ENCODE measurements at regions not wholly inside any gene's neighbourhood (a gene's known extent, or its start where the extent isn't known, plus 50 kb on each side); places are given as distances from the start of the nearest gene placed in this dataset.

DNA sequence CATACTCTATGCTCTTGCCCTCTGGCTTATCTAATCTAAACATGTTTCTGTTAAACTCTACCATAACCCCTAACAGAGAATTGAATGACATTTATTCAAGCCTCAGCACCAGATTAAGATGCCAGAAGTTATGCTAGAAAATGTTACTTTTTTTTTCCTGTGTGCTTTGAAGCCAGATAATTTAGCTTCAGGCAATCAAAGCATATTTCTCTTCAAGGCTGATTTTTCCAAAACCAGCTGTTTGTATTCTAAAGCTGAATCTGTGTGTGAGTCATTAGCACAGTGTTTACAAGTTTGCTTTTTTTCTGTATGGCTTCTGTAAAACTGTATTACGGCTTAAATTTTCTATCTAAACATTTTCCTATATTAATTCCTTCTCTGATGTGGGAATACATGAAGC is 326.1 kb downstream of the FSCB start:
- H3K18ac ChIP-seq (ENCODE audit: low read depth, low read length) = no peak overlapping the region
- DNase-seq (no peak), ATAC-seq (ENCODE audit: low read depth) (no peak)
- H3K9me3 ChIP-seq (ENCODE audit: control insufficient read depth, insufficient read depth, low read length) = 0 out of 2 replicates have a peak, but pooled peaks cover 3% of the 10 kb centered on the region
- TF ChIP-seq USF2 (IDR thresholded peaks at IDR 0.05; ENCODE audit: low read depth, low read length) (no peak), CTCF (conservative IDR thresholded peaks at IDR 0.05; ENCODE audit: low read depth, low read length) (no peak), MAZ (IDR thresholded peaks at IDR 0.05; ENCODE audit: borderline replicate concordance, low read depth, low read length) (no peak), MXI1 (IDR thresholded peaks at IDR 0.05; ENCODE audit: borderline replicate concordance, low read depth, low read length) (no peak), RAD21 (IDR thresholded peaks at IDR 0.05; ENCODE audit: low read length) (no peak), BHLHE40 (IDR thresholded peaks at IDR 0.05; ENCODE audit: low read depth, low read length) (no peak), RCOR1 (IDR thresholded peaks at IDR 0.05; ENCODE audit: insufficient replicate concordance, low read length) (no peak), RFX5 (IDR thresholded peaks at IDR 0.05; ENCODE audit: low read depth, low read length) (no peak), CEBPB (IDR thresholded peaks at IDR 0.05; ENCODE audit: low read depth, low read length) (no peak)
- dilution Hi-C loops (cut with HindIII; ENCODE audit: low sequenced_read_pairs, unreplicated experiment) = no loop called here
- no peak overlapping the region for H3K23ac ChIP-seq (ENCODE audit: low read depth, low read length)
- ChIA-PET CTCF (no interaction called here), POLR2A (ENCODE audit: unreplicated experiment) (no interaction called here)
- no peak overlapping the region for H3K4me2 ChIP-seq (ENCODE audit: low read depth, low read length)
- no peak overlapping the region for H4K8ac ChIP-seq (ENCODE audit: low read depth in 2 of 2, low read length in 2 of 2)
- no peaks in the 10 kb centered on the region for H3K36me3 ChIP-seq (ENCODE audit: control insufficient read depth, insufficient read depth, low read length)
- intact Hi-C loops (cut with micrococcal nuclease) = no loop called here
- no peaks in the 10 kb centered on the region for H3K9me1 ChIP-seq (ENCODE audit: insufficient read depth, low read length)
- H2AK9ac ChIP-seq (replicated peaks; ENCODE audit: low read depth, low read length, poor library complexity) = no peak overlapping the region
- no peak overlapping the region for H2BK20ac ChIP-seq (ENCODE audit: low read depth, low read length)
- H3K79me1 ChIP-seq (ENCODE audit: low read depth in 1 of 2, low read length in 2 of 2) = no peaks in the 10 kb centered on the region
- H2BK5ac ChIP-seq (ENCODE audit: low read depth, low read length, poor library complexity, severe bottlenecking) = no peak overlapping the region
- no peak overlapping the region for H3K14ac ChIP-seq (replicated peaks; ENCODE audit: low read depth, low read length)
- no peak overlapping the region for H2BK120ac ChIP-seq (ENCODE audit: low read depth, low read length)
- no peak overlapping the region for H2AK5ac ChIP-seq (ENCODE audit: low read depth, low read length)
- no peak overlapping the region for H2AFZ ChIP-seq (replicated peaks; ENCODE audit: low read length, poor library complexity)
- BruUV-seq (replicated peaks) = no TSS peak
- no peak overlapping the region for H2BK15ac ChIP-seq (ENCODE audit: low read depth, low read length)
- no peaks in the 10 kb centered on the region for H3K27me3 ChIP-seq (ENCODE audit: control insufficient read depth, insufficient read depth, low read length)
- no peak overlapping the region for H4K91ac ChIP-seq (ENCODE audit: insufficient read depth, low read depth, low read length)
- H3K4me1 ChIP-seq (ENCODE audit: control insufficient read depth, insufficient read depth, low read length) = no peaks in the 10 kb centered on the region
- H4K20me1 ChIP-seq (ENCODE audit: insufficient read depth, low read length) = no peaks in the 10 kb centered on the region
- in situ Hi-C loops (cut with MboI; ENCODE audit: low sequenced_read_pairs) = no loop called here
- no peak overlapping the region for H3K4ac ChIP-seq (ENCODE audit: low read depth, low read length)
- H3K4me3 ChIP-seq (ENCODE audit: insufficient read depth, low read depth, low read length) = no peak overlapping the region
- WGBS, 2 experiments (ENCODE audit: extremely low coverage in 2 of 2, insufficient read length in 1 of 2) = no CpG with 5 or more reads among the region's 1 CpG
- H3K9ac ChIP-seq (ENCODE audit: low read depth, low read length) = no peak overlapping the region
- H3K27ac ChIP-seq (ENCODE audit: insufficient read depth, low read length) = no peak overlapping the region
- H4K5ac ChIP-seq (ENCODE audit: low read depth, low read length) = no peak overlapping the region
- H3K56ac ChIP-seq (ENCODE audit: extremely low read depth, insufficient read depth, low read length) = no peak overlapping the region
